ENCODE measurements at regions not wholly inside any gene's neighbourhood (a gene's known extent, or its start where the extent isn't known, plus 50 kb on each side); places are given as distances from the start of the nearest gene placed in this dataset.
"Not testable (repeated sequence)": the region's sequence is repeated elsewhere in the genome, so short reads cannot be mapped to it uniquely, and the experiment has no call there.

DNA sequence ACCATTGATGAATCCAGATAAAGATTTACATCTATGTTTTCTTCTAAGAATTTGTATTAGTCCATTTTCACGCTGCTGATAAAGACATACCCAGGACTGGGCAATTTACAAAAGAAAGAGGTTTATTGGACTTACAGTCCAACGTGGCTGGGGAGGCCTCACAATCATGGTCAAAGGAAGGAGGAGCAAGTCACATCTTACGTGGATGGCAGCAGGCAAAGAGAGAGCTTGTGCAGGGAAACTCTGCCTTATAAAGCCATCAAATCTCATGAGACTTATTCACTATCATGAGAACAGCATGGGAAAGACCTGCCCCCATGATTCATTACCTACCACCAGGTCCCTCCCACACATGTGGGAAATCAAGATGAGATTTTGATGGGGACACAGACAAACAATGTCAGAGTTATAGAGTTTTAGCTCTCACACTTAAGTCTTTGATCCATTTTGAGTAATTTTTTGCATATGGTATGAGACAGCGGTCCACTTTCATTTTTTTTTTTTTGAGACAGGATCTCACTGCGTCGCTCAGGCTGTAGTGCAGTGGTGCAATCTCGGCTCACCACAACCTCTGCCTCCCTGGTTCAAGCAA, 53.5 kb upstream of the JADE2 start:
- DNase-seq, result not testable (repeated sequence)

DNA sequence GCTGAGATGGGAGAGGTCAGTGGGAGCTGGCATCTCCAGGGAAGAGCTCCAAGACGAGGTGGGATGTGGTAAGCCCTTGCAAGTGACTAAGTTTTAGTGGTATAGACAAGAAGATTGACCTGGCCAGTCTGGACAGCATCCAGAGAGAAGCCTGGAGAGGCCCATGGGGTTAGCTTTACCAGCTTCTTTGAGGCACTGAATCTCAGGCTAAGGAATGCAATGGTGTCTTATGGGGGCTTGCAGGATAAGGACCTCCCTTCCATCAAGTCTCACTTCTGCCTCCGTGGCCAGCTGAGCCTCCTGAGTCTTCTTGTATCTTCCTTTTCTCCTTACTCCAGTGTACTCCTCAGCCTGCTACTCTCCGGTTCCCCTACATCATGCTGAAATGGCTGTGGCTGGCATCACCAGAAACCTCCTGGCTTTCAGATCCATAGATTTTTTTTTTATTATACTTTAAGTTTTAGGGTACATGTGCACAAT, 56.5 kb upstream of the JADE2 start:
- no peak for DNase-seq

DNA sequence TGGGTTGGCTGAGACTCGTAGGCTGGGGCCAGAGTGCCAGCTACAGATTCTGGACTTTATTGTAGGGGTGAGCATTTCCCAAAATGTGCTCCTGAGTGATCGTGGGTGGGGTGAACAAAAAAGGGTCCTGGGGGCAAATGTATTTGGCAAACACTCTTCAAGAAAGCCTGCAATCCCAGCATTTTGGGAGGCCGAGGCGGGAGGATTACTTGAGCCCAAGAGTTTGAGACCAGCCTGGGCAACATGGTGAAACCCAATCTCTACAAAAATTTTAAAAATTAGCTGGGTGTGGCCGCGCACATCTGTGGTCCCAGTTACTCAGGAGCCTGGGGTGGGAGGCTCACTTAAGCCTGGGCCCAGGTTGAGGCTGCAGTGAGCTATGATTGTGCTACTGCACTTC, 55.5 kb upstream of the CDKN2AIPNL start:
- DNase-seq, result no peak

DNA sequence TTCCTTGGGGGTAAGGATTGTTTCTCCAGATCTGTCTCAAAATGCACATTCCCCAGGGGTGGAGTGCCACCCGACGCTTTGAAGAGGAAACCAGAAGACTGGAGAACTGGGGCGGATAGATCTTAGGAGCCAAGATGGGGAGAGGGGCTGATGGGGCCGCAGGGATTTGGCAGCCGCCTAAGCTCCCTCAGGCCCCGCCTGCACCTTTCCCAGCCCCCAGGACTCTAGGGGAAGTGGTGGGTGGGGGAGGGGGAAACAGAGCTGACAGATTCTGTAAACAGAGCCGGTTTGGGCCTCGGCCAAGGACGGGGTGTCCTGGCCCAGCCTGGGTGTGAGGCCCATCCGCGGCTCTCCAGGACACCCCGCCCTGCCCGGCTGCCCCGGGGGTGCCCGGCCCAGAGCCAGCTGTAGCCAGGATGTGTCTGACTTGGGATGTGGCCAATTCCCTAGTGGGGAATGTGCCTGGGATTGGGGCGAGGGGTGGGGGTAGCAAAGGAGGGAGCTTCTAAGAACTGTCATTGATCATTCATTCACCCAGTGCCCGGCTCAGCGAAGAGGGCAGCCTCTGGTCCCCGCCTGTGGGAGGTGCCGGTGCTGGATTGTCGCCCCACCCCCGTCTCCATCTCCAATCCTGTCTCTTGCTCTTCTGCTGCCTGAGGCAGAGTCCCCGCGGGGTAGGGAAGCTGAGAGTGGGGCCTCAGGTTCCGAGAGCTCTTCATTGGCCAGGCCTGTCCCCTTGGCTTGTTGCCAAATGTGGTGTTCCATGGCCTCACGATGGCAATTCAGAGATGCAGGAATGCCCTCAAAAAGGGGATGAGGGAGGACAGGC, 54.8 kb upstream of the CDKN2AIPNL start:
- DNase-seq, result peak; percentile 78

- peak; percentile 89 for DNase-seq
Measured at GRCh38 chr5:134465816-134466240, 54.1 kb upstream of the CDKN2AIPNL start.

GRCh38 chr5:134464988-134465815, 53.5 kb upstream of the CDKN2AIPNL start:
- no peak for DNase-seq

DNA sequence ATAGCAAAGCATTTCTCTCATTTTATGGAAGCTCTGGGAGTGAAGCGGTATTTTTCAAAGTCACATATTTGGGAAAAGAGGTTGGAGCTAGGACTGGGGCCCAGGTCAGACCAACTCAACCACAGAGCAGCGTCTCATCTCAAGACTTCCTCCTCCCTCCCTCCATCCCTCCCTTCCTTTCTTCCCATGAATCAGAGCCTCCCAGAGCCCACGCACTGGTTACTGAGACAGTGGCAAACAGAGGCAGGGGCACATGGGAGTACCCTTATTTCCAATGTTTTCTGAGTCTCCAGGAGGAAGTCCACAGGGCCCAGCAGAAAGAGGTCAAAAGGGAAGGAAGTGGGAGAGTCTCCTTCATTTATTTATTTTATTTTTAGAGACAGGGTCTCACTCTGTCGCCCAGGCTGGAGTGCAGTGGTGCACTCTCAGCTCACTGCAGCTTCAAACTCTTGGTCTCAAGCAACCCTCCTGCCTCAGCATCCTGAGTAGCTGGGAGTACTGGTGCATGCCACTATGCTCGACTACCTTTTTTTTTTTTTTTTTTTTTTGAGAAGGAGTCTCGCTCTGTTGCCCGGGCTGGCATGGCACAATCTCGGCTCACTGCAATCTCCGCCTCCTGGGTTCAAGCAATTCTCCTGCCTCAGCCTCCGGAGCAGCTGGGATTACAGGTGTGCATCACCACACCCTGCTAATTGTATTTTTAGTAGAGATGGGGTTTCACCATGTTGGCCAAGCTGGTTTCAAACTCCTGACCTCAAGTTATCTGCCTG, 52.5 kb upstream of the CDKN2AIPNL start:
- no peak for DNase-seq

- DNase-seq, result no peak
Measured at GRCh38 chr5:134463176-134463720, 51.6 kb upstream of the CDKN2AIPNL start.

GRCh38 chr5:134462761-134463160, 51.1 kb upstream of the CDKN2AIPNL start:
- DNase-seq, result no peak

- no peak for DNase-seq
Measured at GRCh38 chr5:134462047-134462575, 50.4 kb upstream of the CDKN2AIPNL start.

Data from fibroblast of skin of back (primary cell).